ENCODE measurements at regions not wholly inside any gene's neighbourhood (a gene's known extent, or its start where the extent isn't known, plus 50 kb on each side); places are given as distances from the start of the nearest gene placed in this dataset.

GRCh38 chr4:38455092-38455862 is 208.7 kb upstream of the KLF3 start:
- peaks cover 0 to 4% of the 10 kb centered on the region in 2 donors for H3K4me1 ChIP-seq (ENCODE audit: control insufficient read depth in 2 of 2, insufficient read depth in 2 of 2, low read length in 1 of 2)
- 52 to 60% methylated on average over 7 of the region's 7 CpGs for WGBS, 2 donors

GRCh38 chr4:38456096-38456495 is 207.9 kb upstream of the KLF3 start:
- Histone ChIP-seq H3K27me3 (ENCODE audit: control insufficient read depth in 1 of 2, insufficient read depth in 2 of 2, low read length in 2 of 2) (no peaks in the 10 kb centered on the region), H3K27ac (ENCODE audit: low read depth in 2 of 2, low read length in 1 of 2) (peak overlapping the region; percentile 33 to 40), H3K4me3 (ENCODE audit: low read depth in 1 of 2, low read length in 2 of 2) (no peak overlapping the region), H3K36me3 (ENCODE audit: control insufficient read depth in 2 of 2, insufficient read depth in 2 of 2, low read length in 1 of 2) (no peaks in the 10 kb centered on the region), H3K9me3 (ENCODE audit: control insufficient read depth in 2 of 2, insufficient read depth in 1 of 2, low read depth in 1 of 2, low read length in 1 of 2) (no peaks in the 10 kb centered on the region), H3K4me1 (ENCODE audit: control insufficient read depth in 2 of 2, insufficient read depth in 2 of 2, low read length in 1 of 2) (peaks cover 0 to 4% of the 10 kb centered on the region in 2 donors)
- 59 to 80% methylated on average over 1 of the region's 1 CpG for WGBS, 2 donors

More at GRCh38 chr4:38455092-38455862, 208.7 kb upstream of the KLF3 start:
- no peak overlapping the region for H3K27ac ChIP-seq (ENCODE audit: low read depth in 2 of 2, low read length in 1 of 2)
- H3K9me3 ChIP-seq (ENCODE audit: control insufficient read depth in 2 of 2, insufficient read depth in 1 of 2, low read depth in 1 of 2, low read length in 1 of 2): no peaks in the 10 kb centered on the region
- no peak overlapping the region for H3K4me3 ChIP-seq (ENCODE audit: low read depth in 1 of 2, low read length in 2 of 2)
- H3K36me3 ChIP-seq (ENCODE audit: control insufficient read depth in 2 of 2, insufficient read depth in 2 of 2, low read length in 1 of 2): no peaks in the 10 kb centered on the region
- H3K27me3 ChIP-seq (ENCODE audit: control insufficient read depth in 1 of 2, insufficient read depth in 2 of 2, low read length in 2 of 2): no peaks in the 10 kb centered on the region

GRCh38 chr4:38461342-38461741 is 202.7 kb upstream of the KLF3 start:
- Histone ChIP-seq H3K4me3 (ENCODE audit: low read depth in 1 of 2, low read length in 2 of 2) (no peak overlapping the region), H3K27me3 (ENCODE audit: control insufficient read depth in 1 of 2, insufficient read depth in 2 of 2, low read length in 2 of 2) (no peaks in the 10 kb centered on the region), H3K27ac (ENCODE audit: low read depth in 2 of 2, low read length in 1 of 2) (no peak overlapping the region), H3K4me1 (ENCODE audit: control insufficient read depth in 2 of 2, insufficient read depth in 2 of 2, low read length in 1 of 2) (peaks cover 0 to 4% of the 10 kb centered on the region in 2 donors), H3K9me3 (ENCODE audit: control insufficient read depth in 2 of 2, insufficient read depth in 1 of 2, low read depth in 1 of 2, low read length in 1 of 2) (no peaks in the 10 kb centered on the region), H3K36me3 (ENCODE audit: control insufficient read depth in 2 of 2, insufficient read depth in 2 of 2, low read length in 1 of 2) (no peaks in the 10 kb centered on the region)
- WGBS, 2 donors: 89 to 95% methylated on average over 7 of the region's 7 CpGs

DNA sequence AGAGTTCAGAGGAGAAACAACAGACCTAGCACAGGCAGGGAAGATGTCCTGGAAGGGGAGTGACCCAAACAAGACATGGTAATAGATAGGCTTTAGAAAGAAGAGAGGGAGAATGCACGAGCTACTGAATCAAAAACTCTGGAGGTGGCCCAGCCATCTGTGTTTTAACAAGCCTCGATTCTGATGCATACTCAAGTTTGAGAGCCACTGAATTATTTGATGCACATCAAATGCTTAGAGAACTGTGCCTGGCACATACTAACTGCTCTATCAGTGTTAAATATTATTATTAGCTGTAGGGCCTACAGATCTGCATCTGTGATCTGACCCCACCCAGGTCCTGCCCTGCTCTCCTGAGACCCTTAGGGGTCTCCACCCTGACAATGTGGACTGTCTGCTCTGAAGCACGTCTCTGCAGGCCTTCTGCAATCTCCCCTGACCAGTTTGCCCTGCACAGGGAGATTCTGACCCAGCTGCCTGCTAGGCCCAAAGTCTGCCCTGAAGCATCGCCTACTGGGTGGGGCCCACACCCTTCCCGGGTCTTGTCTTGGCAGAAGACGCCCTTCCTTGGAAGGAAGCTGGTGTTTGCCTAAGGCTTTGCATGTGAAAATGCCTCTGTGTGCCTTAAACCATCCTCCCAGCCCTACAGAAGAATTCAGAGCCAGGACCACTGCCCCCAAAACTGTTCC is 201.5 kb upstream of the KLF3 start:
- peaks cover 0 to 4% of the 10 kb centered on the region in 2 donors for H3K4me1 ChIP-seq (ENCODE audit: control insufficient read depth in 2 of 2, insufficient read depth in 2 of 2, low read length in 1 of 2)
- no peaks in the 10 kb centered on the region for H3K36me3 ChIP-seq (ENCODE audit: control insufficient read depth in 2 of 2, insufficient read depth in 2 of 2, low read length in 1 of 2)
- H3K4me3 ChIP-seq (ENCODE audit: low read depth in 1 of 2, low read length in 2 of 2): no peak overlapping the region
- WGBS, 2 donors: 41% methylated on average over 6 of the region's 6 CpGs
- H3K9me3 ChIP-seq (ENCODE audit: control insufficient read depth in 2 of 2, insufficient read depth in 1 of 2, low read depth in 1 of 2, low read length in 1 of 2): no peaks in the 10 kb centered on the region
- peak overlapping the region in 1 of 2 donors; percentile 59 for H3K27ac ChIP-seq (ENCODE audit: low read depth in 2 of 2, low read length in 1 of 2)
- no peaks in the 10 kb centered on the region for H3K27me3 ChIP-seq (ENCODE audit: control insufficient read depth in 1 of 2, insufficient read depth in 2 of 2, low read length in 2 of 2)

DNA sequence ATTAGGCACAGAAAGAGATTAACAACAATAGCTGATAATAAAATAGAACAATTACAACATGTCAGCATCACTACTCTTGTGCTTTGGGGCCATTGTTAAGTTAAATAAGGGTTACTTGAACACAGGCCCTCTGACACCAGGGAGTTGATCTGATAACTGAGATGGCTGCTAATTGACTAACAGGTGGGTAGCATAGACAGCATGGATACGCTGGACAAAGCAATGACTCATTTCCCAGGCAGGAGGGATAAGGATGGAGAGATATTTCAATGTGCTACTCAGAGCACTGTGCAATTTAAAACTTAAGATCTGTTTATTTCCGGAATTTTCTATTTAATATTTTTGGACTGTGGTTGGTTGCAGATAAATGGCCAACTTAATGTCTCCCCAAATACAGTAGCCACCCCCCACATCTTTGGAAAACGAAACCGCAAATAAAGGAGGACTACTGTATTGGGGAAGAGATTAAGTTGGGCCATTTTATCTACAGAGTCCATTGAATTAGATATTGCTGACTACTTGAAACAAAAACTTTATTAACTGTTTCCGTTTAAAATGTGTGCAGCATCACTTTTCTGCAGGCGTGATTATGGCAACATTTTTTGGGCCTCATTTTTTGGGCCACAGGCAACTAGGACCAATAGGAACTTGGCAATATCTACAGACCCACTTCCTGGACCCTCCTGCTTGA is 200.6 kb upstream of the KLF3 start:
- Histone ChIP-seq H3K36me3 (ENCODE audit: control insufficient read depth in 2 of 2, insufficient read depth in 2 of 2, low read length in 1 of 2) (no peaks in the 10 kb centered on the region), H3K4me1 (ENCODE audit: control insufficient read depth in 2 of 2, insufficient read depth in 2 of 2, low read length in 1 of 2) (peaks cover 0 to 4% of the 10 kb centered on the region in 2 donors), H3K27ac (ENCODE audit: low read depth in 2 of 2, low read length in 1 of 2) (no peak overlapping the region), H3K4me3 (ENCODE audit: low read depth in 1 of 2, low read length in 2 of 2) (no peak overlapping the region), H3K27me3 (ENCODE audit: control insufficient read depth in 1 of 2, insufficient read depth in 2 of 2, low read length in 2 of 2) (no peaks in the 10 kb centered on the region), H3K9me3 (ENCODE audit: control insufficient read depth in 2 of 2, insufficient read depth in 1 of 2, low read depth in 1 of 2, low read length in 1 of 2) (no peaks in the 10 kb centered on the region)
- 83 to 89% methylated on average over 6 of the region's 6 CpGs for WGBS, 2 donors

DNA sequence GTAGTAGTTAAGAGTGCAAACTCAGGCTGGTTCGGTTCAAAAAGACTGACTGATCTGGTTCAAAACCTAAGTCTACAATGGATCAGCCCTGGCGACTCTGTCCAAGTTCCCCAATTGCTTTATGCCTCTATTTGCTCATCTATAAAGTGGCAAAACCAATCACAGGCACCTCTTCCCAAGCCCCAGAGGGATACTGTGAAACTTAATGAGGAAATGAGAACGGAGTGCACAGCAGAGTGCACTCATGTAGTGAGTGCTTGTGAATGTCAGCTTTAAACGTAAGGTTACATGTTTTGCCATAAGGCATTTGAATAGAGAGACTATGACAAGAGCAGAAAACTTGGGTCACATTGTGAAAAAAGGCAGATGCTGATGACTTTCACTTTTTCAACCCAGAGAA is 199.7 kb upstream of the KLF3 start:
- WGBS, 2 donors: 81 to 91% methylated on average over 4 of the region's 4 CpGs
- Histone ChIP-seq H3K9me3 (ENCODE audit: control insufficient read depth in 2 of 2, insufficient read depth in 1 of 2, low read depth in 1 of 2, low read length in 1 of 2) (no peaks in the 10 kb centered on the region), H3K36me3 (ENCODE audit: control insufficient read depth in 2 of 2, insufficient read depth in 2 of 2, low read length in 1 of 2) (no peaks in the 10 kb centered on the region), H3K27ac (ENCODE audit: low read depth in 2 of 2, low read length in 1 of 2) (no peak overlapping the region), H3K27me3 (ENCODE audit: control insufficient read depth in 1 of 2, insufficient read depth in 2 of 2, low read length in 2 of 2) (no peaks in the 10 kb centered on the region), H3K4me3 (ENCODE audit: low read depth in 1 of 2, low read length in 2 of 2) (no peak overlapping the region), H3K4me1 (ENCODE audit: control insufficient read depth in 2 of 2, insufficient read depth in 2 of 2, low read length in 1 of 2) (peaks cover 0 to 6% of the 10 kb centered on the region in 2 donors)

DNA sequence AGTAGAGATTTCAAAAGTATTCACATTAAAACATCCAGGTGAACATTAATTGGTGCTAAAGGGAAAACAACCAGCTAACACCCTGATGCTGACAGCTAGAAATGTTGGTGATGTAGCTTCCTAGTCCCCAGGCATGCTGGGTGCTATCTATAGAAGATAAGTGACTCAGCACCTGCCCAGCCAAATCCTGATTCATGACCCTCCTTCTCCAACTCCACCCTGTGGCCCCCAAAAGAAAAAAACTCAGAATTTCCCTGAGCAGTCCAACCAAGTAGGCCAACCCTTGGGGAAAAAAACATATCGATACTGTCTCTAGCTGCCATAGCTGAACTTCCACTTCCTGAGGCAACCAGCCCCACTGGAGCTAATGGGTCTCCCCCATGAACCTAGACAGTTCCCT is 197.6 kb upstream of the KLF3 start:
- H3K27me3 ChIP-seq (ENCODE audit: control insufficient read depth in 1 of 2, insufficient read depth in 2 of 2, low read length in 2 of 2): no peaks in the 10 kb centered on the region
- no peak overlapping the region for H3K27ac ChIP-seq (ENCODE audit: low read depth in 2 of 2, low read length in 1 of 2)
- no peak overlapping the region for H3K4me3 ChIP-seq (ENCODE audit: low read depth in 1 of 2, low read length in 2 of 2)
- H3K9me3 ChIP-seq (ENCODE audit: control insufficient read depth in 2 of 2, insufficient read depth in 1 of 2, low read depth in 1 of 2, low read length in 1 of 2): no peaks in the 10 kb centered on the region
- peaks cover 0 to 9% of the 10 kb centered on the region in 2 donors for H3K4me1 ChIP-seq (ENCODE audit: control insufficient read depth in 2 of 2, insufficient read depth in 2 of 2, low read length in 1 of 2)
- H3K36me3 ChIP-seq (ENCODE audit: control insufficient read depth in 2 of 2, insufficient read depth in 2 of 2, low read length in 1 of 2): no peaks in the 10 kb centered on the region
- 69 to 80% methylated on average over 1 of the region's 1 CpG for WGBS, 2 donors

DNA sequence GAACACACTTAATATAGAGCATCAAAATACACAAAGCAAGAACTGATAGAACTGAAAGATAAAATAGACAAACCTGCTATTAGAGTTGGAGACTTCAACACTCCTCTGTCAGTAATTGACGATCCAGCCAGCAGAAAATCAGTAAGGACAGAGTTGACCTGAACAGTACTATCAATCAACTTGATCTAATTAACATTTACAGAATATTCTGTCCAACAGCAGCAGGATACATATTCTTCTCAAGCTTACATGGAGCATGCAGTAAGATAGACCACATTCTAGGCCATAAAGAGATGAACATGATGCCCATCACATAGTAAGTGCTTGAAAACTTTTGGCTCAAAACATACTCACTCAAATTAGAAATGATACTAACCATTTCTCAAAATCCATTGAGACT is 196.7 kb upstream of the KLF3 start:
- 91% methylated on average over 1 of the region's 1 CpG for WGBS, 2 donors
- Histone ChIP-seq H3K4me3 (ENCODE audit: low read depth in 1 of 2, low read length in 2 of 2) (no peak overlapping the region), H3K27me3 (ENCODE audit: control insufficient read depth in 1 of 2, insufficient read depth in 2 of 2, low read length in 2 of 2) (no peaks in the 10 kb centered on the region), H3K4me1 (ENCODE audit: control insufficient read depth in 2 of 2, insufficient read depth in 2 of 2, low read length in 1 of 2) (peaks cover 0 to 9% of the 10 kb centered on the region in 2 donors), H3K36me3 (ENCODE audit: control insufficient read depth in 2 of 2, insufficient read depth in 2 of 2, low read length in 1 of 2) (no peaks in the 10 kb centered on the region), H3K27ac (ENCODE audit: low read depth in 2 of 2, low read length in 1 of 2) (no peak overlapping the region), H3K9me3 (ENCODE audit: control insufficient read depth in 2 of 2, insufficient read depth in 1 of 2, low read depth in 1 of 2, low read length in 1 of 2) (no peaks in the 10 kb centered on the region)

- Histone ChIP-seq H3K27ac (ENCODE audit: low read depth in 2 of 2, low read length in 1 of 2) (peak overlapping the region in 1 of 2 donors; percentile 23), H3K4me1 (ENCODE audit: control insufficient read depth in 2 of 2, insufficient read depth in 2 of 2, low read length in 1 of 2) (peaks cover 0 to 4% of the 10 kb centered on the region in 2 donors), H3K27me3 (ENCODE audit: control insufficient read depth in 1 of 2, insufficient read depth in 2 of 2, low read length in 2 of 2) (no peaks in the 10 kb centered on the region), H3K9me3 (ENCODE audit: control insufficient read depth in 2 of 2, insufficient read depth in 1 of 2, low read depth in 1 of 2, low read length in 1 of 2) (no peaks in the 10 kb centered on the region), H3K36me3 (ENCODE audit: control insufficient read depth in 2 of 2, insufficient read depth in 2 of 2, low read length in 1 of 2) (no peaks in the 10 kb centered on the region), H3K4me3 (ENCODE audit: low read depth in 1 of 2, low read length in 2 of 2) (no peak overlapping the region)
- 49 to 69% methylated on average over 3 of the region's 3 CpGs for WGBS, 2 donors
These were observed 195.6 kb upstream of the KLF3 start for GRCh38 chr4:38468339-38468866.

All from esophagus (tissue), 2 donors.